ENCODE measurements at regions not wholly inside any gene's neighbourhood (a gene's known extent, or its start where the extent isn't known, plus 50 kb on each side); places are given as distances from the start of the nearest gene placed in this dataset.

- Histone ChIP-seq H3K36me3 (no peaks in the 10 kb centered on the region), H3K4me3 (no peak overlapping the region), H3K27me3 (no peaks in the 10 kb centered on the region), H3K4me1 (peaks cover 4% of the 10 kb centered on the region), H3K9me3 (no peaks in the 10 kb centered on the region), H3K27ac (no peak overlapping the region)
- 33% methylated on average over 1 of the region's 1 CpG for WGBS
- TF ChIP-seq POLR2AphosphoS5 (IDR thresholded peaks at IDR 0.05) = no peak
- no peak for TF ChIP-seq POLR2A (IDR thresholded peaks at IDR 0.05)
- TF ChIP-seq EP300 (IDR thresholded peaks at IDR 0.05) = no peak
- TF ChIP-seq, protein P1, sequence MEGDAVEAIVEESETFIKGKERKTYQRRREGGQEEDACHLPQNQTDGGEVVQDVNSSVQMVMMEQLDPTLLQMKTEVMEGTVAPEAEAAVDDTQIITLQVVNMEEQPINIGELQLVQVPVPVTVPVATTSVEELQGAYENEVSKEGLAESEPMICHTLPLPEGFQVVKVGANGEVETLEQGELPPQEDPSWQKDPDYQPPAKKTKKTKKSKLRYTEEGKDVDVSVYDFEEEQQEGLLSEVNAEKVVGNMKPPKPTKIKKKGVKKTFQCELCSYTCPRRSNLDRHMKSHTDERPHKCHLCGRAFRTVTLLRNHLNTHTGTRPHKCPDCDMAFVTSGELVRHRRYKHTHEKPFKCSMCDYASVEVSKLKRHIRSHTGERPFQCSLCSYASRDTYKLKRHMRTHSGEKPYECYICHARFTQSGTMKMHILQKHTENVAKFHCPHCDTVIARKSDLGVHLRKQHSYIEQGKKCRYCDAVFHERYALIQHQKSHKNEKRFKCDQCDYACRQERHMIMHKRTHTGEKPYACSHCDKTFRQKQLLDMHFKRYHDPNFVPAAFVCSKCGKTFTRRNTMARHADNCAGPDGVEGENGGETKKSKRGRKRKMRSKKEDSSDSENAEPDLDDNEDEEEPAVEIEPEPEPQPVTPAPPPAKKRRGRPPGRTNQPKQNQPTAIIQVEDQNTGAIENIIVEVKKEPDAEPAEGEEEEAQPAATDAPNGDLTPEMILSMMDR (IDR thresholded peaks at IDR 0.05) = no peak
- no peak for DNase-seq (ENCODE audit: low spot score in 2 of 2)
Measured at GRCh38 chr21:27108228-27108627, 141.3 kb upstream of the ADAMTS5 start.

GRCh38 chr21:27104846-27105431, 138.1 kb upstream of the ADAMTS5 start:
- H3K9me3 ChIP-seq = no peaks in the 10 kb centered on the region
- TF ChIP-seq POLR2AphosphoS5 (IDR thresholded peaks at IDR 0.05) (no peak), POLR2A (IDR thresholded peaks at IDR 0.05) (no peak), EP300 (IDR thresholded peaks at IDR 0.05) (no peak)
- TF ChIP-seq, protein P1 (IDR thresholded peaks at IDR 0.05) = no peak
- DNase-seq (ENCODE audit: low spot score in 2 of 2) = no peak
- no peak overlapping the region for H3K4me3 ChIP-seq
- no peaks in the 10 kb centered on the region for H3K36me3 ChIP-seq
- H3K27ac ChIP-seq = no peak overlapping the region
- H3K4me1 ChIP-seq = peaks cover 4% of the 10 kb centered on the region
- 35% methylated on average over 5 of the region's 5 CpGs for WGBS
- H3K27me3 ChIP-seq = no peaks in the 10 kb centered on the region

DNA sequence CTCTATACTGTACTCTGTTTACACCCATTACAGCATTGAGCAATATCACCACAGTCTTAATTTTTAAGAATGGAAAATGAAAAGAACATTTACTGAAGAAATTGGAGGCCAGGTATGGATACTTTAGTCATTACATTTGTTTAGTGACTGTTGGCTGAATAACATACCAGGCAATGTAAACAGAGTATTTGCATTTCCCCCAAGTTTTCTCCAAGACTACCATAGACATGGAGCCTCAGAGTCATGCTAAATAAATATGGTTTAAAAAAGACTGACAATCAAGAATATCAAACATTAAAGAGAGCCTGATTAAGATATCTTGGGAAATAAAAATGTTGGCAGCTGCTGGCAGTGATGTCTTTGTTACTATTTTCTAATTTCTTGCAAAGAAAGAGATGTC, 136.9 kb upstream of the ADAMTS5 start:
- Histone ChIP-seq H3K4me1 (peaks cover 4% of the 10 kb centered on the region), H3K27ac (no peak overlapping the region), H3K9me3 (no peaks in the 10 kb centered on the region), H3K4me3 (no peak overlapping the region), H3K36me3 (no peaks in the 10 kb centered on the region), H3K27me3 (no peaks in the 10 kb centered on the region)
- DNase-seq (ENCODE audit: low spot score in 2 of 2) = no peak
- TF ChIP-seq POLR2A (IDR thresholded peaks at IDR 0.05) (no peak), POLR2AphosphoS5 (IDR thresholded peaks at IDR 0.05) (no peak), EP300 (IDR thresholded peaks at IDR 0.05) (no peak)
- TF ChIP-seq, protein P1 (IDR thresholded peaks at IDR 0.05) = no peak

GRCh38 chr21:27101523-27101922, 134.6 kb upstream of the ADAMTS5 start:
- H3K9me3 ChIP-seq = no peaks in the 10 kb centered on the region
- H3K4me3 ChIP-seq = no peak overlapping the region
- DNase-seq (ENCODE audit: low spot score in 2 of 2) = no peak
- H3K27me3 ChIP-seq = no peaks in the 10 kb centered on the region
- peaks cover 4% of the 10 kb centered on the region for H3K4me1 ChIP-seq
- TF ChIP-seq EP300 (IDR thresholded peaks at IDR 0.05) = no peak
- TF ChIP-seq POLR2AphosphoS5 (IDR thresholded peaks at IDR 0.05) = no peak
- H3K27ac ChIP-seq = no peak overlapping the region
- WGBS = 79% methylated on average over 1 of the region's 1 CpG
- H3K36me3 ChIP-seq = no peaks in the 10 kb centered on the region

- TF ChIP-seq, protein P1 (IDR thresholded peaks at IDR 0.05) = no peak
- TF ChIP-seq POLR2AphosphoS5 (IDR thresholded peaks at IDR 0.05) (no peak), POLR2A (IDR thresholded peaks at IDR 0.05) (no peak), EP300 (IDR thresholded peaks at IDR 0.05) (no peak)
- Histone ChIP-seq H3K36me3 (no peaks in the 10 kb centered on the region), H3K9me3 (no peaks in the 10 kb centered on the region), H3K27ac (no peak overlapping the region), H3K4me1 (no peaks in the 10 kb centered on the region), H3K27me3 (no peaks in the 10 kb centered on the region), H3K4me3 (no peak overlapping the region)
- no peak for DNase-seq (ENCODE audit: low spot score in 2 of 2)
- whole genome bisulfite sequencing = 55% methylated on average over 5 of the region's 5 CpGs
Measured at GRCh38 chr21:27094184-27094948, 127.5 kb upstream of the ADAMTS5 start.

All from suprapubic skin (tissue), 4 donors.